Inferior parietal cortex (tissue), 1 donor: ENCODE measurements at regions not wholly inside any gene's neighbourhood (a gene's known extent, or its start where the extent isn't known, plus 50 kb on each side); places are given as distances from the start of the nearest gene placed in this dataset.

Experiments
- DNase-seq: peaks from one replicate; pipeline ENCODE4 v3.0.0-alpha.2; 2016; ENCODE audit errors: extremely low spot score

DNA sequence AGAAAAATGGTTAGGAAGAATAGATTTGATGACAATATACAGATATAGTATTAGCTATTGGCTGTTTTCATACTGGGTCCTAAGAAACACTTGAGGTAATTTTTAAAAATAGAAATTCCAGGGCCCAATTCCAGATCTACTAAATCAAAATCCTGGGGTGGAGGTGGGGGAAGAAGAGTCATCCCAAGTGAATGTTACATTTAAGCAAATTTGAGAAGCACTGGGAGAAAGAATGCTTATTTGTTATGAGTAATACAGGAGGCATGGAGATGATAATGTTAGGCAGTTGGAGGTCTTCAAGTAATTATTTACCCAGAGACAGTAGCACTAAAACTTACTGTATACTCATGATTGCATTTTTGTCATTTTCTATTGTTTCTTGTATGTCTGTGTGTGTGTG lies 93.0 kb upstream of the DAB2 start:
- no peak for DNase-seq

DNA sequence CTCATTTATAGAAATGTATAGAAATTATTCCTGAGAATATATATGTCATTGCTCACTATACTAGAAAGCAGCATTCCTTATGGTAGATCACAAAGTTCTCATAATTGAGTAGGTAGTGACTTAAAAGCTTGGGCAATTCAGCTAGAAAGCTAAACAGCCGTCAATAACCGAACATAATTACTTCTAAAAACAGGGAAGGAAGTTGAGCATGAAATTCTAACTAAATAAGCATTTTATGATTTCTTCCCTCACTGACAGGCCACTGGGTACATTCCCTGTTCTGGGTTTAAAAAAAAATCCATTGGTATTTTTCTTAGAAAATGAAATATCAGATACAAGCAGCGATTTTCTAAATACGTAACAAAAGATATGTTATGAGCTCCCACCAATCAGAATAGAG lies 91.1 kb upstream of the DAB2 start:
- no peak for DNase-seq

DNA sequence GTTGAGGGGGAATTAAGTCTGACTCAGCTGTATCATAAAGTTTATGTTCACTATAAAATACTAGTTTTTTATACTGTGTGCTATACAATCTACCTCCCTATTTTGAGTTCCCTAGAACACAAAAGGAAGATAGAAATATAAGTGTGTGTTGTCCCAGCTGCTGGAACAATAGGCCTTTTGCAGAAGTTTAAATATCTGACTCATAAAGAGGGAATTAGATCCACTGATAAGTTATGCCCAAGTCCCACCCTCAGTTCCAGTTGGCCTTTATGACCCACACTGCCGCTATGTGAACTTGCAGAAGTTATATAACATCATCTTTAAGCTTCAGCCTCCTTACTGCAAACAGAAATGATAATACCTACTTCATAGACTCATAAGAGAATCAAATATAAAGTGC lies 88.5 kb upstream of the DAB2 start:
- no peak for DNase-seq

DNA sequence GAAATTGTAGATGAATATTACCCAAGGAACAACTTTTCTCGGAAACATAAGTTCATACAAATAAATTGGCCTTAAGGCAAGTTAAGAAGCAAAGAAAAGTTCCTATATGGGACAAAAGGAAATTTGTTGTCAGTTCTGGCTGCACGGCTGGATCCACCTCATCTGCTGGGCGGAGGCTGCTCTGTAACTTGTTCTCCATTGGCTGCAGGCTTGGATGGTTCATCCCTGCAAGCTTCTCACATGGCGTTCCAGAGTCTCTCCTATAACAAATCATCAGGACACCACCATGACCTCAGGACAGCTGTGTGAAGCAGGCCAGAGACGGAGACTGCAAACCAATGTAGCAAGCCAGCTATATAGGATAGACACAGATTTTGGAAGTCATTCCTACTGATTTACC lies 81.4 kb upstream of the DAB2 start:
- no peak for DNase-seq

DNA sequence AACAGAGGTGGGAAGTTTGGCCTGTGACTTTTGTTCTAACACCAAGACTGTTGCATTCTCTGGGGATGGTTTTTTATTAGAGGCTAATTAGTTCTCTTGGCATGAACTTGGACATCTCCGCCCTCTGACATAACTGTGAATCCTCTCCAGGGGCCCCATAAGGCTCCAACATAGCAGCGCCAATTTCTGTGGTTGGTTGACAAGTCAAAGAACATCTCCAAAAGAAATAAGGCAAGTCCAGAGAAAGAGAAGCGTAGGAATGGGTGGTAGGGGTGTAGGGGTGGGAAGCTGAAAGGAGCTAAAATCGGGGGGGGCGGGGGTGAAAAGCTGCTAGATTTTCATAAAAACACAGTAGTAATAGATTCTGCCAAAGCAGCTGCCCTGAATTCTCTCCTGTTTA lies 81.0 kb upstream of the DAB2 start:
- no peak for DNase-seq

DNA sequence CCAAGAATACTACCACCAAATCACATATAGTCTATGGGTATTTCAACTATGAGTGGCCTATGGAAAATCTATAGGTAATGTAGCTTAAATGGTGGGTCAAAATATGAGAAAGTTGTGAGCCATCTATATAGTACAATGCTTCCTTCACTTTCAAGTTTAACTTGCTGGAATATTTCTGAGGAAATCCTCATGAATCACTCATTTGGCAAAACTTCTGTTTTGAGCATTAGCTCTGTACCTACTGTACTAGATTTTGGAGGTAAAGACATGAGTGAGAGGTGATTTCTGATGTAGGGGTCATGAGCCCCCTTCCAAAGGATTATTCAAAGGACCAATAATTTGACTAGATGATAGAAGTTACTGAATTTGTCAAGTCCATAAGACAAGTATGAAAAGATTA lies 80.6 kb upstream of the DAB2 start:
- no peak for DNase-seq

DNA sequence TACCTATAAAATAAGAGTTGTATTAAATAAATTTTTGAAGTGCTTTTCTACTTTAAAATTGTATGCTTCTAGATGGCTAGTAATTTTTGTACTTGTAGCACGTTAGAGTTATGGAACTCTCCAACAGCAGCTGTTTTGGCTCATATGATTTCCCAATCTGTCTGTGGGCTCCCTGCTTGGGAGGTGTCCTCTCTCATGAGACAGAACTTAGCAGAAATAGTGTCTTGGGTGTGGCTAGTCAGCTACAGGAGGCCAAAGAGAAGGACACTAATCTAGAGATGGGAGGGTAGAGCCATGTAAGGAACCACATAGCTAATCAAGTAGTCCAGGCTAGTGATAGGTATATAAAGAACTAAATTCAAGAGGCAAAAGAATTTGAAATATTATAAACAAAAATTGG lies 78.4 kb upstream of the DAB2 start:
- no peak for DNase-seq

DNA sequence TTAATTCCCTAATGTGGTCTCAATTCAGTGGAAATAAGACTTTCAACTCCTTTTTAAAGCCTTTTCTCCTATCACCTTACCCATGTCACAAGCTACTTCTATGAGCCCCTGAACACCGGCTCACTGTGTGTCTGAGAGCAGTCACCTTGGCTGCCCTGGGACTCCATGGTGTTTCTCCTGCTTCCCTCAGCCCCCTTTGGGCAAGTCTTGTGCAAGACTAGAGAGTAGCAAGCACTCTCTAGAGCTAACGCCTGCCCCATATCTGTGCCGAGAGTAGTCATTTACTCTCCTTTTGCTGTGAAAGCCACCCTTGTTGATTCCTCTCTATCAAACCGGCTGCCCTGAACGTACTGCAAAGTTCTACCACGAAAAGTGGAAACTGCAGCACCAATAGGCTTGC lies 77.9 kb upstream of the DAB2 start:
- no peak for DNase-seq

DNA sequence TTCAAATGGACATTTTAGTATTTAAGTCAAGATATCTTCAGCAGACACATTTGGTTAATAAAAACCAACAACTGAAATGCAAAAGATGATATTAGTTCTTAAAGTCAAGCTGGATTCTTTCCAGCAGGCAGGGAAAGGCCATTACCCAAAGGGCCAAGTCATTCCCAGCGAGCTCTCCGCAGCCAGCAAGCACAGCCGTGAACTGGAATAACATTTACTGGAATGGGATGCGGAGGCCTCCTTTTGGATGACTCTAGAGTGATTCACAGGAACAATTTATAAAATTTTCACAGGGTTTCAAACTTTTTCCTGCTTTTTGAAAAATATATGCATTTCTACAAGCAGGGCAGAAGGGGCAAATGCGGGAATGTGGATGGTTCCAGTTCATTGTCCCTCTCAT lies 76.6 kb upstream of the DAB2 start:
- no peak for DNase-seq

DNA sequence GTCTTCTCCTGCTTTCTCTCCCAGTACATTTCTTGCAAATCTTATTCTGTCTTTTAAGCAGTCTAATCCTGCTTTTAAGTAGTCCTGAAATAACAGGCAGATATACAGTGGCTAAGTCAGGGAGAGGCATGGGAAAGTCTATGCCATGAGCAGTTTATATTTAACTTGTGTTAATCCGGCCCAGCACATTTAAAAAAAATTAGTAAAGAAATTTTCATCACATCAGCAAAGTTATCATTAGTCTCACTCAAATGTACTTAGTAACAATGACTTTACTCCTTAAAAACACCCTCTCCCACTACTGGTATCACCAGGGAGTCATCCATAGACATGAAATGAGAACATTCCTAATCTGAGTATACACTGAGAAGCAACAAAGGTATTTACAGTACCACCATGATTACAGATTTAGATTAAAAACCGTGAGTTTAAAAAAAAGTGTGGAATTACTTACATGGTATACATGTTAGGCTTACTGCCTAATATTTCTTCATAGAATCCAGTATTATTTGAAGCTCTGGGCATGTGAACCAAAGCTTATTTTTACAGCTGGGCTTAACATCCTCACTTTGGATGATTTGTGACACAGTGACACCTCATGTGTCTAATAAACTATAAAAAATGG lies 75.9 kb upstream of the DAB2 start:
- no peak for DNase-seq

DNA sequence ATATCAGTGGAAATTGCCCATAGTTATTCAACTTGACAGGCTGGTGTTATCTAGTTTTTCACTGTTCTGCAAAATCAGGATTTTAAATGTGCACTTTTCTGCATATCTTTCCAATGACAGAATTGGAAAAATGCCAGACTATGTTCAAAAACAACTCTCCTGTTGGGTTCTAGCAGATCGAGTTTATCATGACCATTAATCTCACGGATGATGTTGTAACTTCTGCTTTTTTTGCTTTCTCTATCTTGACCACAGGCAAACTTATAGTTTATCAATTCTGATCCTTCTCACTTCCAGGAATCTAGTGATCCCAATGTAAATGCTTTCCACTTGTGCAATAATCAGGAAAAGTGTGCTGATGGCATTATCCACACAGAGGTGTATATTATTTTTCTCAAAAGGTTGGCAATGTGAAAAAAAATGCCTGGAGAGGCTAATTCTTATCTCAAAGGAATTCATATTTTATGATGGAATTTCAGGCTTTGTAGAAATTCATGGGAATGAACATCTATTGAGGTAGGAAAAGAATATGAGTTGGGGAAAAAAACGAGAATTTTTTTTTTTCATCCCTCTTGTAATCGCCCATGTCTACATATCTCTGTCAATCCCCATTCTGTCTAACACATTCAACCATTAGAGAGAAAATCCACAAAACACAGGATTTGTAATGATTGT lies 73.6 kb upstream of the DAB2 start:
- DNase-seq = no peak

DNA sequence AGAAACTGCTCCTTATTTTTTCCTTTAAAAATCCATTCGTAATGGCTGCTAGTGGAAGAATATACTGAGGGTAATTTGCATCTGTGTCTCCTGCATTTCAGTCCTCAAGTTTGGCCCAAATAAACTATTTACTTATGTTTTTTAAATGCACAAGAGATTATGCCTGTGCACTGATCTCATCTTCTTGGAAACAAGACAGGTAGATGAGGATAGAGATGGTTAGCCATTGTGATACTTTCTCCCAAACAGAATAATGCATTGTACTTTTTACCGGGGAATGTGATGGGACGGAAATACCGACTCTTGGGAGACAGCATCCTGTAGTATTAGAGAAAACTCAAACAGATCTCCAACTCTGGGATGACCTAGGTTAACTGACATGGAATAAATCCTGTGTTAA lies 72.5 kb upstream of the DAB2 start:
- no peak for DNase-seq

DNA sequence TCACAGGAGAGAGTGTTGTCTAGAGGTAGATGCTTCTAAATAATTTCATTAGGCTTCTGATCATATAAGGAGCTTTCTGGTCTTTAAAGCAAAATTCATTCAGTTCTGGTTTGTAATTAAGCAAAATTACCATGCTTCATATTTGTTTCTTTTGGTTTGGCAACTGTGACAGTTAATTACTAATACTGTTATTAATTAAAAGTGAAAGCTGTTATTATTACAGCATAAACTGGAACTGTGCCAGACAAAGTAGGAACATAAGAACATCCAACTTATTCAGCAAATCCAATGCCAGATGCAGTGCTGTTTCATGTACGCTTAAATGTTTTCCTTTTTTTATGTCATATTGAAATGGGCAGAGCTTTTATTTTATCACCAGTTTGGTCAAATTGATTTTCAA lies 70.4 kb upstream of the DAB2 start:
- no peak for DNase-seq

DNA sequence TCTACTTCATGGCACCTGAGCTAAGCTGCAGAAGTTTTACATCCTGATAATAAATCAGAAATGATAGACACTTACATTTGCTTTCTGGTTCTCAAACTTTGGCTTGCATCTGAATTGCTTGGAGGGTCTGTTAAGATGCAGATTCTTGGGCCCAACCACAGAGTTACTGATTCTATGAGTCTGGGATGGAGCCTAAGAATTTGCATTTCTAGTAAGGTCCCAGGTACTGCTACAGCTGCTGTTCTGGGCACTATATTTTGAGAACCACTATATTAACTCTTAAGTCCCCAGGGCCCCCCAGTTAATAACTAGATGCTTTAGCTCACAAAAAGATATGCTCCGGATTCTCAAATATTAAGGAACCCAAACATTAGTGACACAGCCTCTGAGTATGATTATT lies 69.8 kb upstream of the DAB2 start:
- no peak for DNase-seq

DNA sequence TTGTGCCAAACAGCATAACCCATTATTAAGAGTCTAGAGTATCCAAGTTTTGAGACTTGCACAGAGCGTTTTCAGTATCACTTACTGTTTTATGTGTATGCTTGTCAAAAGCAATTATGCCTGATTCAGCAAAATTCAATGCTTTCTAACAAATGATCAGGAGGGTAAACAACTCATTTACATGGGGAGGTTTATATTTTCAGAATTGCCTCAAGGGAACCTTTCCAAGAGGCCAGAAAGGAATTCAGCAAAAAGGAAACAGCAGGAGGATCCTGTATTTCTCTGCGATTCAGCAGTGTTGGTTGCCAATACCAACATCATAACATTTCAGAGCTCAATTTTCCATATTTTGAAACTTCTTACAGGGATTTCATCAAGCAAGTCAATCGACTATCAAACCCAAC lies 69.3 kb upstream of the DAB2 start:
- DNase-seq = no peak

DNA sequence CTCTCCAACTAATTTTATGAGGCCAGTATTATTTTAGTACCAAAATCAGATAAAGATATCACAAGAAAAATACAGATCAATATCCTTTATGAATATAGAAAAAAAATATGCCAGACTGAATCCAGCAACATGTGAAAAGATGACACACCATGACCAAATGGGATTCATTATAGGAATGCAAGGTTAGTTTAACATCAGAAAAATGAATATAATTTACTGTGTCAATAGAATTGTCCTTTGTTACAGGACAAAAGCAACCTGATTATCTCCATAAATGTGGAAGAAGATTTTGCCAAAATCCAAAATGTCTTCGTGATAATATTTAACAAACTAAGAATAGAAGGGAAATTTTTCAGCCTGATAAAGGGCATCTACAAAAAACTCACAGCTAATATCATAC lies 66.4 kb upstream of the DAB2 start:
- no peak for DNase-seq

DNA sequence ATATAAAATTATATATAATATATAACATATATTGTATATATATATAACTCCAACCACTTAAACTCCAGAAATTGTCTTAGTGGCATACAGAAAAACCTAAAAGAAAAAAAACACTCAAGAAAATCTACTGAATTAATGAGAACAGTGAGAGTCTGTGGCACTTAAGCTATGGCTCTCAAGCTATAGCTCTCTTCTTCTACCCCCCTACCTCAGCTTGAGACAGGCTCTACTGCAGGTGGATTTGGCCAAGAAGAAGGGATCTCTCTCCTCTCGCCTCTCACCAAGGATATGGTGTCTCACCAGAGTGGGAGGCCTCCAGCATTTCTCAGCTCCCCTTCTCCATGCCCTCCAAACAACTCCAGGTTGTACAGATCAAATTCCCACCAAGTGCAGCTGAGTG lies 64.5 kb upstream of the DAB2 start:
- DNase-seq = no peak

DNA sequence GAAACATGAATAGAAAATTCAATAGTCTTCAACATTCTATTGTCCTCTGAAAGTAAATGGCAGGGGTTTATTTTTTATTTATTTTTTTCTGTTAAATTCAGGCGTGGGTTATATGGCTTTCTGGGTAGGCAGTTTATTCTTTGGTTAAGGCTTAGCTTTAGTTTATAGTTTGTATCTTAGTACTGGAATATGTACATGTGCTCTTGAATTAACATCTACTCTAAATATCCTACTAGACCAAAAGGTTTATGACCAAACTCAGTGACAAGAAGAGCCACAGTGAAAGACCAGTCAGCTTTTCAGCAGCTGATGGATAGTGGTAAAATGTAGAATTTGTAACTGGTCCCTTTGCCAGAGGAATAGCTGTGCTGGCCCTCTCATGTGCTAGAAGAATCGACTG lies 62.0 kb upstream of the DAB2 start:
- DNase-seq = no peak

DNA sequence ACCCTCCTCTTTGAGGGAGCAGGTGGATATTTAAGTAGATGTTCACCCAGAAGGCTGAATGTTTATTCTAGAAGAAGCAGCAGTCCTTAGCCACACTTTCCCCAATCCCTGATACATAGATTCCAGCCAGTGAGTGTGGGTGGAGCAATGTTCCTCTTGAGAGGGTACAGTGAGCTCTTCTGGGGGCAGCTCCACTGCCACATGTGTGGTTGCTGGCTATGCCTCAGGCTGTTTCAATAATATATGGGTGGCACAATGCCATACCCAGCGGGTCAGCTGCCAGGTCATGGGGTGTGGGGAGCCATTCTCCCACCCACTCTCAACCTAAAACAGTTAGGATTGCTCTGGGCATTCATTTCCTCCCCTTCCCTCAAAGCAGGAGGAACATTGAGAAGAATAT lies 61.6 kb upstream of the DAB2 start:
- DNase-seq = no peak

DNA sequence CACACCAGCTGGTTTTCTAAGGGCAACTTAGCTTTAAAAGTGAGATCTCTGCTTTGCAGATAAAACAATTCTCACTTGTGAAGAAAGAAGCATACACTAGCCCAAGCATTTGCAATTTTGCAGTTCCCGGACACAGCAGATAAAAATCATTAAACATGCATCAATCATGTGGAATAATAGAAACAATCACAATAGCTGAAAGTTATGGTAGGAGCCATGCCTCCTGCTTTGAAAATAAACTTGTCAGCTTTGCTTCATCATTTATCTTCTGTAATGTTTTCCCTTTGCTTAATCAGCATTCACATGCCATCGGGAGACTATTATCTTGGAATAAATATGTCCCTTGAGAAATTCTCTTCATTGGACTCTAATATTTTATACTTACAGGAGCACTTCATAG lies 60.3 kb upstream of the DAB2 start:
- no peak for DNase-seq

DNA sequence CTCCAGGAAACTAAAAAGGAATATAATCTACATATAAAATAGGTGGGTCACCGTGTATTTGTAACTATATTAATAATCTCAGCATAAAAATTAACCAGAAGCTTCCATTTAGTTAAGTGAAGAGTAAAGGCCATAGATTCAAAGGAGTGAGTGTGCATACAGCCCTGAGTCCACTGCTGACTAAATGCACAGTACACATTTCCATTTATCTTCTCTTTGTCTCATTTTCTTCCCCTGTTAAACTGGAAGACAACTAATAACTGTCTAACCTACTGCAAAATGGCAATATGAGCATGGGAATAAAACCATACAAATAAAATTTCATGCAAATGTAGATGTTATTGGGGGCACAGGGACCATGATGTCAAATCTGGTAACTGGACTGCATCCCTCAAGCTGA lies 59.9 kb upstream of the DAB2 start:
- DNase-seq = no peak

DNA sequence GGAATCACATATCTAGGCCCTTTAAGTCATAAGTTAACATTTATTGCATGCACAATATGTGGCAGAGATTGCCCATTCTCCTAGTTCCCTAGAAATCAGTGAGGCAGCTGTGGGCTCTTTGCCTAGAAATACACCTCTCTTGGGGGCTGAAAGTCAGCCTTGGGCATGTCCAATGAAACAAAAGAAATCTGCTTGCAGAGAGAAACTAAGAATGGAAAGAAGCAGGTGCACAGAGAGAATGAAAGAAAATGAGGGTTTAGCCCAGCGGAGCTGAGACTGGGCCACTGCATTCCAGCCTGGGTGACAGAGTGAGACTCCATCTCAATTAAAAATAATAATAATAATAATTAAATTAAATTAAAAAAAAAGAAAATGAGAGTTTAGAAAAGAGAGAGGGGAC lies 57.3 kb upstream of the DAB2 start:
- no peak for DNase-seq

DNA sequence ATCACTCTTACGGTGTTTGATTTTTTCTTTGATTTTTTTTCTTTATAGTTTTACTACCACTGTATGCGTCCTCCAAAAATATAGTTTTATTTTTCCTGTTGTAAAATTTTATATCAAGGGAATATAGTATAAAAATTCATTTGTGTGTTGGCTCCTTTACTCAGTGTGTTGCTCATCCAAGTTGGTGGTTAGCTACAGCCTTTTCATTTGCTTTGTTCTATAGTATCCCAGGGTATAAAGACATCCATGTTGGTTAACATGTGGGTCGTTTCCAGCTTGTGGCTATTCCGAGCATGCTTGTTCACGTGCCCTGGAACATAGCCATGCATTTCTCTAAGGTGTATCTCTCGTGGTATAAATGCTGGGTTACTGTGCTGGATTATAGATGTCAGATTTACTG lies 54.8 kb upstream of the DAB2 start:
- DNase-seq = no peak

DNA sequence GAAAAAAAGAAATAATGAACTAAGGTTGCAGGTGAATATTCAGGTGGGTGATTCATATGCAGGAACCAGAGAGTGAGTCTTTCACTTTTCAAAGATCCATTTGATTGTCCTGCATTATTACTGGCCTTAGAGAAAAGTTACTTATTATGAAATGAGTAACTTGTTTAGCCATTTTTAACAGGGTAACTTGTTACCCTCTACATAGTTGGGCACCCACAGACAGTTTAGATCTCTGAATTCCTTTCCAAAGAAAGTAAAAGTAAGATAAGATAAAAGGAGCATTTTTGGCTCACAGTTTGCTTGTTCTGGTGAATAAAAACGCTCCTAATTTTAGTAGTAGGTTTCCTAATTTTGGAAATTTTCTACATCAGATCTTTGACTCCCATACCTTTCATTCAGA lies 54.1 kb upstream of the DAB2 start:
- no peak for DNase-seq
